Lower leg skin (tissue), 3 donors: ENCODE measurements at regions not wholly inside any gene's neighbourhood (a gene's known extent, or its start where the extent isn't known, plus 50 kb on each side); places are given as distances from the start of the nearest gene placed in this dataset.

ENCODE experiments used
- CTCF ChIP-seq, 3 donors: fragments of 450-650 bp; IDR thresholded peaks; one replicate each; pipeline ENCODE4 v1.5.1; 2016; ENCODE audit warnings: antibody characterized with exemption in 3 of 3, mild to moderate bottlenecking in 3 of 3, moderate library complexity in 2 of 3
- POLR2A ChIP-seq, 2 donors: fragments of 450-650 bp; IDR thresholded peaks; one replicate each; pipeline ENCODE4 v1.6.1; 2016 to 2017; ENCODE audit warnings: antibody characterized with exemption in 2 of 2, mild to moderate bottlenecking in 1 of 2, moderate library complexity in 1 of 2

GRCh38 chr19:30853036-30853435 is 480.9 kb downstream of the ZNF536 start:
- TF ChIP-seq CTCF (IDR thresholded peaks at IDR 0.05) (no peak), POLR2A (IDR thresholded peaks at IDR 0.05) (no peak)
